ENCODE measurements at regions not wholly inside any gene's neighbourhood (a gene's known extent, or its start where the extent isn't known, plus 50 kb on each side); places are given as distances from the start of the nearest gene placed in this dataset.

- DNase-seq (ENCODE audit: low read depth in 2 of 2): no peak
These were observed 237.4 kb upstream of the UMPS start for GRCh38 chr3:124492824-124493223.

DNA sequence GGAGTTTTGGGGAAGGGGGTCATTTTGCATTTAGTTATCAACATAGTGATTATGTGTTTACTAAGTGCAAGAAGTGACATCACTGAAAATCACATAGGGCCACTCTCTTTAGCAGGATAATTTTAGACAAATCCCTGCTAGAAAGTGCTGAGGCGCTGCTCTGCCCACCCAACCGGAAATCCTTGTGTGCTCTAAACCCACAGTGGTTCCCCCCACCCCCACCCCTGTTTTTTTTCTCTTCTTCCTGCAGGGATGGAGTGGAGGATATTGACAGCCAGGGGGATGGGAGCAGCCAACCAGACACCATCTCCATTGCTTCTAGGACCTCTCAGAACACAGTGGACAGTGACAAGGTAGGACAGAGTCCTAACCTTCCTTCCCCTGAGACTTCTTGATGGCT is 234.2 kb upstream of the UMPS start:
- no peak for DNase-seq (ENCODE audit: low read depth in 2 of 2)

DNA sequence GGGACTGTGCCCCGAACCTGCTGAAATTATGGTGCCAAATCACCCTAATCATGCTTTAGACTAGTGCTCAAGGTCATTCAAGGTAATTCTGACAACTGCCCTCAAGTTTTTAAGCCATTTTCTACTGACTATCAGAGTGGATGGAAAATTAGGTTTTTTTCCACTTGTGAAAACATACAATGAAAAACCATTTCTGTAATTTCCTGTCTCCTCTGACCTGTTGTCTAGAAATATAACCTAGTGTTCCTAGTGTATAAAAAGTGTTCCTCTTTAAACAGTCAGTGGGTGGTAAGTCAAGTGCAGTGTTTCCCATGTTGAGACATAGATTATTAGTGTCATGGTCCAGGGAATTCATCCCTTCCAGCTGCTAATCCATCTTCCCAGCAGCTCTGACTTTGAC is 232.8 kb upstream of the UMPS start:
- DNase-seq (ENCODE audit: low read depth in 2 of 2): no peak

GRCh38 chr3:124498891-124499290 is 231.4 kb upstream of the UMPS start:
- no peak for DNase-seq (ENCODE audit: low read depth in 2 of 2)

GRCh38 chr3:124504332-124505059 is 225.8 kb upstream of the UMPS start:
- no peak for DNase-seq (ENCODE audit: low read depth in 2 of 2)

DNA sequence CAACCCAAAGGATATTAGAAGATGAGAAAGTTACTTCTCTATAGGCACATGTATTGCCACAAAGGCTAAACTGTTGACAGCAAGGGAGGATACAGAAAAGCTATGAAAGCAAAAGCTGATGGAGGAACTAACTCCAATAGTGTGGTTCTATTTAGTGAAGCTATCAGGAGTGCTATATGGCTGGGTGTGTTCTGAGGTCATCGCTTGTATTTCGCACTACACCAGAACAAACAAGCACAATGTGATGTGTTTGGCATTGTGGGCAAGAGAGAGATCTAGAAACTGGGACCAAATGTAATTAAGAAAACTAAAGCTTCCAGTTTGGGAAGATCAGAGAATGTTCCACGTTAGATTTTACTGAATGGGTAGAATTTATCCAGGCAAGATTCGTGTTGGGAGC is 220.4 kb upstream of the UMPS start:
- DNase-seq (ENCODE audit: low read depth in 2 of 2): no peak

GRCh38 chr3:124510290-124510689 is 220.0 kb upstream of the UMPS start:
- DNase-seq (ENCODE audit: low read depth in 2 of 2): no peak

DNA sequence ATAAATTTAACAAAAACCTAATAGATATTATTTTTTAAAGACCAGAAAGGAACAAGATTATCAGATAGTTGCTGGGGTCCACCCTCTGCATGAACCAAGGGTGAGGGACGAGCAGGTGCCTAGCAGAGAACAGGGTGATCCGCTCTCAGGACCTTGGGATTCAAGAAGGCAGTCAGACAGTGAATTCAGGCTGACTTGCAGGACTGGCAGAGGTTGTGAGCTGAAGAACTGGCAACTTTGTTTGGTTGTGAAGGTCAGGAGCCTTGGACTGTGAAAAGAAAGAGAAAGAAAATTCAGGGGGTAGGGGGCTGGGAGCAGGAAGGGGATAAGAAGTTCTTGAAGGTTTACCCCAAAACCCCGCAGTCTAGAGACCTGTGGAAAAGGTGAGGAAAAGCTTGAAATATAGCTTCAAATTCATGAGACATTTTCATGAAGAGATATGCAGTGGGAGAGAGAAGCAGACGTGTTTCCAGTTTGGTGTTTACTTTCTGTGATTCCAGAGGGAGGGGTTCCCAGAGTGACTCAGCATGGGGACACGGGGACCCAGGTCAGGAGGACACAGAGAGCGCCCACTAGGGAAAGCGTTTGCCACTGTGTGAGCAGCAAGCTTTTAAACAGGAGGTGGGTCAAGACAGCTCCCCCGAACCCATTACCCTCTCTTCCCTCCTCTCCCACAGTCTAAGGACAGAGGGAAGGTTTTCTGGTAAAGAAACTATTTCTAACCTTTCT is 217.2 kb upstream of the UMPS start:
- no peak for DNase-seq (ENCODE audit: low read depth in 2 of 2)

DNA sequence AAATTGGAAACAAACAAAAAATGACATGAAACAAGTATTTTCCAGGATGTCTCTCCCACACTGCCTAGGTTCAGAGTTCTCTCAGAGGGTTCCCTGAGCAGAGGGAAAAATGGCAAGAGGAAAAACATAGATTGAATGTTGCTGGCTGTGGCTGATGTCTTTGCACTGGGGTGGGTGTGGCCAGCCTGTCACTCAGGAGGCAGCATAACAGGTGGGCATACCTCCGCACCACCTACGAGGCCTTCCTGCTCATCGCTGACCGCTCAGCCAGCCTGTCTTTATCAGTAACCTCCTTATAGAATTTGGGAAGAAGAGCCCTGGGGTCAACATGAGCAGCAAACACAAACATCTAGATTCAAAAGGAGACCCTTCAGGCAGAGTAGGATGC is 216.6 kb upstream of the UMPS start:
- no peak for DNase-seq (ENCODE audit: low read depth in 2 of 2)

DNA sequence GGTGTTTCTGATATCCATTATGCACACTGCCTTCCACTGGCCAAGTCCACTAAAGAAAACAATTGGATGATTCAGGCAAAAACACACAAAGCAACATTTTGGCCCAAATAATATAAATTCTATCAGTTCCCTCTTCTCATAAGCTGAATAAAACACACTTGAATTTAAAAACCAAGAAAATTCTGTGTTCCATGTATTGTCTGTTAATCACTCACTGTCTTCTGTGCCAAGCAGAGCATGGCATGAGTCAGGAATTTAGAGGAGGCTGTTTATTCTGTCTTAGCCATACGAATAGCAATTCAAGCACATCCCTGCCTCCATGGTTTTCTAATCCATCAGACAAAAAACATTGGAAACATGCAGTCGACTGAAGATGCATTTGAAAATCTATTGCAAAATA is 215.6 kb upstream of the UMPS start:
- no peak for DNase-seq (ENCODE audit: low read depth in 2 of 2)

DNA sequence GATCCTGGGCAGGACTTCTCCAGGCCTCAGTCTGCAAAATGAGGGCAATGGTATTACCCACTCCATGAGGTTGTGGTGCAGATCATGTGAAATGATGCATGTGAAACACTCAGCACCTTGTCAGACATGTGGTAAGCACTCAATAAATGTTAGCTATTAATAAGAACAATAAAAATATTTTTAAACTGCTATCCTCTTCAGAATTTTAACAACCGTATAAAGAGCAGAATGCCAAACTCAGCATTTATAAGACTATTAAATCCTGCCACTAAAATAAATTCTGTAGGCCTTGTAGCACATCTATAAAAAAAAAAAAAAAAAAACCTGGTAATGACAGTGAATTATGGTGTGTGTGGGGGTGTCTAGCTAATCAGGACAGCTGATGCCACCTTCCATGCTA is 213.9 kb upstream of the UMPS start:
- DNase-seq (ENCODE audit: low read depth in 2 of 2): no peak

DNA sequence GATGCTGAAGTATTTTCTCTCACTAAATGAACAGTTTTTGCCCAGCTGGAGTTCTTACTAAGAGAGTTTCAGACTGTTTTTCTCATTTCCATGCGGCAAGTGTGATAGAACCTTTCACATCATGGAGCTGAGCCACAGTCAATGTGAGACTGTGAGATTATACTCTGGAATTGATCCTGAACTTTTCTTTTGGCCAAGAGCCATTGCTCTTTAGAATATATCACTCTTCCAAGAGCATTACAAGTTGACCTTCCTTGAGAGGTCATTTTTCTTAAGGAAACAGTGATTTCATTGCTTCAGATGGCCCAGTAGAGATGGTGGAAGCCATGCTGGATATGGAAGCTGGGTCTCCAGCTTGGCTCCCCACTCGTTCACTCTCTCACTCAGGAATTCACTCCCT is 212.9 kb upstream of the UMPS start:
- no peak for DNase-seq (ENCODE audit: low read depth in 2 of 2)

DNA sequence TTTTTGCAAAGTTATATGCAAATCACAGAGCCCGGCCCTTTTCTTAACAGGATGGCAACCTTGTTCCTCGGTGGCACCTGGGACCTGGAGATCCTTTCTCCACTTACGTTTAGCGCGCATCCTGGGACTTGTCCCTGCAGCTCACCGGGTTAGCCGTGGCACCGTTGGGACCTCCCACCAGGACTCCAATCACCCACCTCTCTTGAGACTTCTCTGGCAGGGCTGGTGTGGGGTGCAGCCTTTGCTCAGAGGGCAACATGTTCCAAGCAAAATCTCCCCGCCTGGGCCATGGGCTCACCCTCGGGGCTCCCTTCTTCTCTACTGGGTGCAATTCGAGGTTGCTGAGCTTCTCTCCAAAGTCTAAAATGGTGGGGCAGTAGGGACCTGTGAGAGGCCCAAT is 211.9 kb upstream of the UMPS start:
- DNase-seq (ENCODE audit: low read depth in 2 of 2): no peak

DNA sequence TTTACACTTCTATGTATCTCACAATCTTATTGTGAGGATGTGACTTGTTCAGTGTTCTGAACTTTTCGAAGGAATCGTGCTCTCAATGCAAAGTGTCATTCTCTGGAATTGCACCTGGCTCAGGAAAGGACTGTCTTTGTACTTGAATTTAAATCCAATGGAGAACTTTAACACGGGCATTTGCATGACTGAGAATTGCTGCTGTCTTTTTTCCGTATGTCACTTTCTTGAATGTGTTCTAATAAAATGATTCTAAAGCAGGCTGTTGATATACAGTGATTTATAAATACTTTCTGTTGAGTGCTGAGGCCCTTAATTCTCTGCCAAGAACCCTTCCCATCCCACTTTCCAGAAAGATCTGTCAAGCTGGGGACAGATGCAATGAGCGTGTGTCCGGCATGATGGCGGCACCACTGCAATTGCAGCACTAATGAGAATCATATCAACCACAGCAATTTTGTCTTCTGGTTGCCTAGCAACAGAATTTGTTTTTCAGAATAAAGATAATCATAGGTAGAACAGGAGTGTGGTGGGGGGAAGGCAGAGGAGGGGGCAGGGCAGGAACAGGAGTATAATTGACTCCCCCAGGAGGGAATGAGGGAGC is 210.6 kb upstream of the UMPS start:
- DNase-seq (ENCODE audit: low read depth in 2 of 2): no peak

DNA sequence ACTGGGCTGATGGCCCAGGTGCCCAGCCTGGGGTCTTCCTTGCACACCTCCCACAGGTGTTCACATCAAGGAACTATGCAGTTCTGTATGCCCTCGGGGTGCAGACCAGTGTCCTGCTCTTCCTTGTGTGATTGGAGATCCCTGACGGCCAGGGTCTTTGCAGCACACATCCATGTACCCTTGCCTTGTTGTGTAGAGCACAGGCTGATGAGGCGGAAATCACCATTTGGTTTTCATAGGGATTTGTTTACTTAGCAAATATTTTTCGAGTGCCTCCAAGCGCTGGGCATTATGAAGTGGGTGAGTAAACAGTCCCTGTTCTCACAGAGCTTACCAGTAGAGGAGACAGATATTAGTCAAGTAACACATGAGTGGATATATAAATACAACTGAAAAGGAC is 209.3 kb upstream of the UMPS start:
- no peak for DNase-seq (ENCODE audit: low read depth in 2 of 2)

DNA sequence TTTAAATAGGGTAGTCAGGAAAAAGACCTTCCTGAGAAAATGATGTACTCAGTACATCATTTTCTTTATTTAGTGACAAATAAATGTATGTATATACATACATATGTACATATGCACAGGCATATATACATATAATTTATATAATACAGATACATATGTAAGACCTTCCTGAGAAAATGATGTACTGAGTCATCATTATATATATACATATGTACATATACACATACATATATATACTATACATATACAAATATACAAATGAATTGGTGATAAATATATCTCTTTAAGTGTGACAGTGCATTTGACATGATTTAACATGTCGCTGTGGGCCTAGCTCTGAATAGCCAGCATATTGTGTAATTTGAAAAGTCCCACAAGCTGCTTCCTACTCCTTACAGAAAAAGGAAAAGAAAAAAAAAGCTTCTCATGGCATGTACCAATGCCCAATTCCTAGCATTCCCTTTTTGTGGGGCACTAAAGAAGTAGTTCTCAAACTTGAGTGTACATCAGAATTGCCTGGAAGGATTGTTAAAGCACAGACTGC is 208.1 kb upstream of the UMPS start:
- no peak for DNase-seq (ENCODE audit: low read depth in 2 of 2)

DNA sequence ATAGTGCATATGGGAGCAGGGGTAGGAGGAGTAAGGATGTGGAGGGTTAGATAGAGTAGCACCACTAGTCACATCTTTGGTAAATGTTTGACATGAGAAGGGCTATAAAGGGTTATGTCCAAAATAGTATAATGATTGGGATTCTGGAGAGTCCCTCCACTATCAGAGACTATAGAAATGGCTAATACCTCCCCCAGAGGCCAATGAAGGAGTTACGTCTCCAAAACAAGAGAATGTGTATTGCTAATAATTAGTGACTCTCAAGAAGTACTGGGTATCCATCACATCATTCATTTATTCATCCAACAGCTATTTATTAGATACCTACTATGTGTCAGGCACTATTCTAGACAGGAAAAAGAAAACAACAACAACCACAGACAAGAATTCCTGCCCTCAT is 203.7 kb upstream of the UMPS start:
- DNase-seq (ENCODE audit: low read depth in 2 of 2): no peak

DNA sequence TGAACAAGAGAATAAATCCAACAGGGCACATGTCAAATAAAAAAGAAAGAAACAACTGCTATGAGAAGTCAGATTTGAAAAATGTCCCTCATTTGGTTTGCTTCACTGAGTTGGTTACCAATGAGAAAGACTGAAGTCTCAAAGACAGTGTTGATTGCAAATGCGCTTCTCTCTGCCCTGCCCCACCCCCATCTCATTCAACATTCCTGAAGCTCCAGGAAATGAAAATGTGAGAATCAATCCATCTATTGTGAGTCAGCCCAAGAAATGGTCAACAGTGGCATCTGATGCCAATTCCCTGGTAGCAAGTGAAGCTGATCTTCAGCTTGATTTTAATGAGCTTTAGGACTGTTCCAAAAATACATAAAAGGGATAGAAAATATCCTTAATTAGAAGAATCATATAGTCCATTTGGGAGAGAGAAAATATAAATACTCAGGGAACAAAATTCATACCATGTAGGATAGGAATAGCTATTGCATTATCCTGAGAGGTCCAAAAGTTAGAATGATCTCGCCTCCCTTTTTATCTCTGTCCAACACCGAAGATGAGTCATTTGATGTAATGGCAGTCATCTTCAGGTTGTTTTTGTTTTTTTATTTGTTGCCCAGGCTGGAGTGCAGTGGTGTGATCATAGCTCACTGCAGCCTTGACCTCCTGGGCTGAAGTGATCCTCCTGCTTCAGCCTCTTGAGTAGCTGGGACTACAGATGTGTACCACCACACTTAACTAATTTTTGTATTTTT is 200.3 kb upstream of the UMPS start:
- DNase-seq (ENCODE audit: low read depth in 2 of 2): no peak

GRCh38 chr3:124530916-124531315 is 199.3 kb upstream of the UMPS start:
- DNase-seq (ENCODE audit: low read depth in 2 of 2): no peak

DNA sequence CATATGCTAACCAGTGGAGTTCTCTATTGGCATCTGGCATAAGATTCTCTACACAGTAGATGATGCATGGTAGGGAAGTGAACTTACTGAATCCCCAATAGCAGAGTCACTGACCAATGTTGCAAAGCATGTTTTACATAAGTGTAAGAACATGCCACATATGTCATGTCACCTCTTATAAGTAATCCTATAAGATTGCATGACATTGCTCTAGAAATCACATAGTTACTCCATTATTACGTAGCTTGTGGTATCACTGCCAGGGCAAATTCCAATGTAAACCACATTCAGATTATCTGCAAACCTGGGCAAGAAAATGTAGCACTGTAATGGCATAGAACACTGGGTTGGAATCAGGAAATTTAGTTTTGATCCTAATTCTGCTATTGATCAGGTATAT is 198.2 kb upstream of the UMPS start:
- DNase-seq (ENCODE audit: low read depth in 2 of 2): no peak

GRCh38 chr3:124535306-124535705 is 194.9 kb upstream of the UMPS start:
- DNase-seq (ENCODE audit: low read depth in 2 of 2): no peak

- no peak for DNase-seq (ENCODE audit: low read depth in 2 of 2)
These were observed 189.6 kb upstream of the UMPS start for GRCh38 chr3:124540550-124541211.

All from stimulated activated CD8-positive, alpha-beta memory T cell treated with anti-CD3 and anti-CD28 coated beads, Interleukin-7, amount 100 ng/mL, for 4 hours (primary cell).